Progenitor cell of endocrine pancreas (in vitro differentiated cells): ENCODE measurements at regions not wholly inside any gene's neighbourhood (a gene's known extent, or its start where the extent isn't known, plus 50 kb on each side); places are given as distances from the start of the nearest gene placed in this dataset.

ENCODE experiments used
- DNase-seq: peaks from one replicate; pipeline ENCODE4 v3.0.0; 2021; ENCODE audit warnings: low spot score; ENCODE audit not compliant: unreplicated experiment
- H3K27ac Mint-ChIP-seq: 2 replicates; pipeline ENCODE4 v1.8.0; 2021; ENCODE audit warnings: mild to moderate bottlenecking, moderate library complexity, mixed read lengths
- H3K27me3 Mint-ChIP-seq: 2 replicates; pipeline ENCODE4 v1.8.0; 2021; ENCODE audit warnings: mixed read lengths
- H3K36me3 Mint-ChIP-seq: 2 replicates; pipeline ENCODE4 v1.8.0; 2022; ENCODE audit warnings: mixed read lengths; ENCODE audit not compliant: insufficient read depth
- H3K4me1 Mint-ChIP-seq: 2 replicates; pipeline ENCODE4 v1.8.0; 2021; ENCODE audit warnings: low read depth, mixed read lengths
- H3K4me3 Mint-ChIP-seq: 2 replicates; pipeline ENCODE4 v1.8.0; 2021; ENCODE audit warnings: low read depth, mild to moderate bottlenecking, moderate library complexity, mixed read lengths
- H3K9me3 Mint-ChIP-seq: 2 replicates; pipeline ENCODE4 v1.8.0; 2021; ENCODE audit warnings: low read depth, mixed read lengths
- CTCF ChIP-seq: fragments of 200-600 bp; sonication (generic); IDR thresholded peaks from one replicate; pipeline ENCODE4 v1.5.0; 2021; ENCODE audit warnings: antibody characterized with exemption, mild to moderate bottlenecking; ENCODE audit not compliant: unreplicated experiment

DNA sequence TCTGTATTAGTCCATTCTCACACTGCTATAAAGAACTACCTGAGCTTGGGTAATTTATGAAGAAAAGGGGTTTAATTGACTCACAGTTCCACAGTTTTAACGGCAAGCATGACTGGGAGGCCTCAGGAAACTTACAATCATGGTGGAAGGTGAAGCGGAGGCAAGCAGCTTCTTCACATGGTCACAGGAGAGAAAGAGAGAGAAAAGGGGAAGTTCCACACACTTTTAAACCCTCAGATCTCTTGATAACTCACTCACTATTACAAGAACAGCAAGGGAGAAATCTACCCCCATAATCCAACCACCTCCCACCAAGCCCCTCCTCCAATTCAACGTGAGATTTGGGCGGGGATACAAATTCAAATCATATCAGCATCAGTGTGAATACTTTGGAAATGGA, 133.4 kb upstream of the SLC30A5 start:
- H3K27me3 Mint-ChIP-seq = peaks cover 4% of the 10 kb centered on the region
- no peaks in the 10 kb centered on the region for H3K36me3 Mint-ChIP-seq
- TF ChIP-seq CTCF = no peak
- H3K4me1 Mint-ChIP-seq = peaks cover 2% of the 10 kb centered on the region
- H3K9me3 Mint-ChIP-seq = no peaks in the 10 kb centered on the region
- H3K4me3 Mint-ChIP-seq = no peak overlapping the region
- no peak for DNase-seq
- H3K27ac Mint-ChIP-seq = no peak overlapping the region

GRCh38 chr5:68960961-68961360, 132.9 kb upstream of the SLC30A5 start:
- Mint-ChIP-seq H3K9me3 (no peaks in the 10 kb centered on the region), H3K27ac (no peak overlapping the region), H3K4me1 (peaks cover 2% of the 10 kb centered on the region), H3K27me3 (peaks cover 4% of the 10 kb centered on the region), H3K4me3 (no peak overlapping the region), H3K36me3 (no peaks in the 10 kb centered on the region)
- TF ChIP-seq CTCF = no peak
- DNase-seq = no peak

DNA sequence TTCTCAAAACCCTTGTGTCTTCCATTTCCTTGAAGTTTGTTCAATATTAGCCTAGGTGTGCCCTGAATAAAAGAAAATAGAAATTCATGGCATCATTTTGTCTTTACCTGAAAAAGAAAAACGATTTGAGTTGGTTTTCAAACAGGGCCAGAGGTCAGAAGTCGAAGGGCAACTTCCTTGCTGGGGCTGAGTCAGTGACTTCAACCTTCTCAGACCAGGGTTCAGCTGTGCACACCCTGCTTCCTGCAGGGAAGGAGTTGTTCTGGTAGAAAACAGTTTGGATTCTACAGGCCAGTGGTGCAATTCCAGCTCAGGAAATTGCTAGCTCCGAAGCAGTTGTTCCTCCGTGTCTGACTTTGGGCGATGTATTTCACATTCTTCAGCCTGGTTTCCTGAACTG, 132.1 kb upstream of the SLC30A5 start:
- peaks cover 4% of the 10 kb centered on the region for H3K27me3 Mint-ChIP-seq
- no peak for DNase-seq
- no peaks in the 10 kb centered on the region for H3K9me3 Mint-ChIP-seq
- TF ChIP-seq CTCF = no peak
- no peaks in the 10 kb centered on the region for H3K36me3 Mint-ChIP-seq
- no peak overlapping the region for H3K27ac Mint-ChIP-seq
- H3K4me3 Mint-ChIP-seq = no peak overlapping the region
- peaks cover 2% of the 10 kb centered on the region for H3K4me1 Mint-ChIP-seq

DNA sequence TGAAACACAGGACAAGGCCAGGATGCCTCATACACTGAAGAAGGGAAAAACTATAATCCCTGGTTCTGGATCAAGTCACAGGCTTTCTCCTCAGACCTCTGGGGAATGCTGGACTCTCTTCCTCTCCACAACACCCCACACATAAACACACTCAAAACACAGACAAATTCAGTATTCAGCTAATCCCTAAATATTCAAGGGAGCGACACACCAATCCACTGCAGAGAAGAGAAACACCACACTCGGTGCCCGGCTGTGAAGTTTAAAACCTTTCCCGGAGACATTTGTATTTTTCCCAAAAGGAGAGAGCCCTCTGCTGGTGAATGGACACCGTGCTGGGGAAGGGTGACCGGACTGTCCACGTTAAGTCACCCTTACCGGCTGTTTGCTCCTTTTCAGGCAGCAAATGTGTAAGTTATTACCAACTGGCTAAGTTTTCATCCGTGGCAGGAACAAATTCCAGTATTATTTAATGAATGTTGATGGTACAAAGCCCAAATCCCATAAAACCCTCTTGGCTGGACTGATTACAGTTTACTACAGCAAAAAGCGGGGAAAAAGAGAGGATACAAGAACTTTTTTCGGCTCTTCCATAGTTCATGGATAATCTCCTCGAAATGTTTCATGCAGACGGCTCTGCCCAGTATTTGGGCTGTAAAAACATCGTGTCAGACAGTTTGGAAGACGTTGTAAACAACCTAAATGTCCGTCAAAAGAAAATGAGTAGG, 130.9 kb upstream of the SLC30A5 start:
- Mint-ChIP-seq H3K36me3 (no peaks in the 10 kb centered on the region), H3K27me3 (peaks cover 4% of the 10 kb centered on the region), H3K4me1 (peaks cover 2% of the 10 kb centered on the region), H3K4me3 (no peak overlapping the region), H3K27ac (no peak overlapping the region), H3K9me3 (no peaks in the 10 kb centered on the region)
- peak; percentile 88 for TF ChIP-seq CTCF
- DNase-seq = peak; percentile 42

- no peak for DNase-seq
These were observed 129.1 kb upstream of the SLC30A5 start for GRCh38 chr5:68964679-68965078.

More at GRCh38 chr5:68964679-68965078, 129.1 kb upstream of the SLC30A5 start:
- H3K27me3 Mint-ChIP-seq = peaks cover 4% of the 10 kb centered on the region
- H3K27ac Mint-ChIP-seq = no peak overlapping the region
- H3K4me1 Mint-ChIP-seq = peaks cover 2% of the 10 kb centered on the region
- no peak overlapping the region for H3K4me3 Mint-ChIP-seq
- no peak for TF ChIP-seq CTCF
- no peaks in the 10 kb centered on the region for H3K36me3 Mint-ChIP-seq
- no peaks in the 10 kb centered on the region for H3K9me3 Mint-ChIP-seq
